Naive thymus-derived CD4-positive, alpha-beta T cell (primary cell): ENCODE measurements at regions not wholly inside any gene's neighbourhood (a gene's known extent, or its start where the extent isn't known, plus 50 kb on each side); places are given as distances from the start of the nearest gene placed in this dataset.

Source experiments
- ATAC-seq: fragments of 150-1000 bp; cut with Tn5 transposase; 2 replicates; pipeline ENCODE4 v1.10.0; 2021; ENCODE audit warnings: mild to moderate bottlenecking, moderate library complexity
- CTCF ChIA-PET: fragments of 350-600 bp; sonication (Branson Sonifier 250); formaldehyde crosslinking; loops from one replicate; lab custom pipeline; 2021; ENCODE audit warnings: antibody characterized with exemption; lab: Charles Lee
- POLR2A ChIA-PET: fragments of 350-600 bp; sonication (Branson Sonifier 250); formaldehyde crosslinking; loops from one replicate; lab custom pipeline; 2021; ENCODE audit warnings: antibody characterized with exemption, inconsistent platforms; lab: Charles Lee
- DNase-seq, 9 donors: peaks; one replicate each; pipeline versions ENCODE4 v3.0.0 to v3.0.0-alpha.2; 2020 to 2022; ENCODE audit warnings: mixed read lengths in 1 of 9
- H3K27ac ChIP-seq: one replicate; pipeline ENCODE4 v1.7.0; 2013; ENCODE audit warnings: mild to moderate bottlenecking, low read depth, low read length, moderate library complexity
- H3K27me3 ChIP-seq, 2 donors: one replicate each; pipeline ENCODE4 v1.7.0; 2013; ENCODE audit warnings: low read length in 2 of 2, mild to moderate bottlenecking in 2 of 2, moderate library complexity in 2 of 2; ENCODE audit not compliant: control insufficient read depth in 2 of 2, insufficient read depth in 2 of 2
- H3K36me3 ChIP-seq, 3 experiments: 1 replicate in 2 of 3; 2 replicates in 1 of 3; pipeline ENCODE4 v1.7.0; 2013; ENCODE audit warnings: low read length in 3 of 3, mild to moderate bottlenecking in 3 of 3, moderate library complexity in 1 of 3; ENCODE audit not compliant: insufficient read depth in 3 of 3, control insufficient read depth in 2 of 3
- H3K4me1 ChIP-seq, 2 donors: one replicate each; pipeline ENCODE4 v1.7.0; 2013; ENCODE audit warnings: low read length in 2 of 2, mild to moderate bottlenecking in 2 of 2, moderate library complexity in 1 of 2; ENCODE audit not compliant: control insufficient read depth in 2 of 2, insufficient read depth in 2 of 2
- H3K4me3 ChIP-seq: 2 replicates; pipeline ENCODE4 v1.7.0; 2013; ENCODE audit warnings: mild to moderate bottlenecking, low read length
- H3K9me3 ChIP-seq, 3 experiments: 1 replicate in 2 of 3; 2 replicates in 1 of 3; pipeline ENCODE4 v1.7.0; 2013; ENCODE audit warnings: low read length in 3 of 3; ENCODE audit not compliant: control insufficient read depth in 2 of 3
- H3K27ac Mint-ChIP-seq, 9 donors: one replicate each; pipeline ENCODE4 v1.8.0; 2020 to 2022; ENCODE audit warnings: mixed read lengths in 9 of 9, mild to moderate bottlenecking in 8 of 9, moderate library complexity in 5 of 9, inconsistent platforms in 2 of 9
- H3K27me3 Mint-ChIP-seq, 5 donors: one replicate each; pipeline ENCODE4 v1.8.0; 2021 to 2022; ENCODE audit warnings: mixed read lengths in 5 of 5, mild to moderate bottlenecking in 1 of 5
- H3K36me3 Mint-ChIP-seq, 5 donors: one replicate each; pipeline ENCODE4 v1.8.0; 2020 to 2022; ENCODE audit warnings: mixed read lengths in 5 of 5, mild to moderate bottlenecking in 3 of 5, inconsistent platforms in 1 of 5
- H3K4me1 Mint-ChIP-seq, 7 donors: one replicate each; pipeline ENCODE4 v1.8.0; 2020 to 2022; ENCODE audit warnings: mixed read lengths in 7 of 7, mild to moderate bottlenecking in 3 of 7, inconsistent platforms in 1 of 7
- H3K4me3 Mint-ChIP-seq, 10 donors: one replicate each; pipeline ENCODE4 v1.8.0; 2020 to 2022; ENCODE audit warnings: mild to moderate bottlenecking in 10 of 10, mixed read lengths in 10 of 10, moderate library complexity in 6 of 10, inconsistent platforms in 2 of 10
- H3K9me3 Mint-ChIP-seq, 11 donors: one replicate each; pipeline ENCODE4 v1.8.0; 2020 to 2022; ENCODE audit warnings: mixed read lengths in 11 of 11, mild to moderate bottlenecking in 4 of 11, inconsistent platforms in 1 of 11, moderate library complexity in 1 of 11
- intact Hi-C, 2 donors: fragments of 100-400 bp; cut with micrococcal nuclease; formaldehyde crosslinking; loops; one replicate each; pipeline ENCODE4 v1.15.1; 2023

DNA sequence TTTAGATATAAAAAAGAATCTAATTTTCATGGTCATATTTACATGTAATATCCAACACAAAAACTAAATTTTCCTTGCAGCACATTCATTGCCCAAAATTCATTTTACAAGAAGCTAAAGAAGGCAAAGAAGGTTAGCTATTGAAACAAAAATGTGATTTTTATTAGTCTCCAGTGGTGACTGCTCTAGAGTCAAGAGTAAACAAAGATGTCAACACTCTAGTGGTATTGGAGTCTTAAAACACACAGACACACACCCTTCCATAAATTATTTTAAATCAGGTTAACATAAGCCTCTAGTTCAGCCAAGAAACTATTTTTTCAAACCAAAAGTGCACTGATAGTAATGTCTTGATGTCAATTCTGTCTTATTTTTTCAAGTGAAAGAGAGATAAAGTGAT is 329.2 kb downstream of the ZNF608 start:
- DNase-seq, result no peak
- no peak for ATAC-seq
- no peaks in the 10 kb centered on the region for H3K9me3 ChIP-seq
- peaks cover 0 to 4% (median 0%) of the 10 kb centered on the region in 5 donors for H3K36me3 Mint-ChIP-seq
- H3K36me3 ChIP-seq, result no peaks in the 10 kb centered on the region
- no peak overlapping the region for H3K27ac Mint-ChIP-seq
- ChIA-PET POLR2A (no interaction called here), CTCF (no interaction called here)
- peaks cover 0 to 1% (median 0%) of the 10 kb centered on the region in 7 donors for H3K4me1 Mint-ChIP-seq
- H3K9me3 Mint-ChIP-seq, result peaks cover 0 to 24% (median 9%) of the 10 kb centered on the region in 11 donors
- H3K27me3 ChIP-seq, result no peaks in the 10 kb centered on the region
- H3K4me1 ChIP-seq, result no peaks in the 10 kb centered on the region
- H3K4me3 Mint-ChIP-seq, result no peak overlapping the region
- no peak overlapping the region for H3K27ac ChIP-seq
- no peak overlapping the region for H3K4me3 ChIP-seq
- H3K27me3 Mint-ChIP-seq, result peaks cover 0 to 5% (median 0%) of the 10 kb centered on the region in 5 donors
- intact Hi-C loops, result no loop called here

DNA sequence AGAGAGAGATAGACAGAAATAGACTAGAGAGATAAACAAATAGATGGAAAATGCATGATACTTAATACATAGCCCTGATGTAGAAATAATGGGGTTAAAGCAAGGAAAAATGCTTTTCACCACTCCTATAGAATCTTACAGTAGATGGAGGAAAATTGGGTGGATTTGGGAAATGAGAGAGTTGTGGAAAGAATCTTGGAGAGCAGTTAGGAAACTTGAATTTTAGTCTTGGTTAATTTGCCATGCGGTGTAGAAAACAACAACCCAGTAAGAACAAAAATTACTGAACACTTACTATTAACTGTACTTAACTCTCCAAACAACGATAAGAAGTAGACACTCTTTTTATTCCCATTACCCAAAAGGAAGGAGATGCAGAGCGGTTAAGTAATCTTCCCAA is 329.8 kb downstream of the ZNF608 start:
- intact Hi-C loops, result no loop called here
- Mint-ChIP-seq H3K4me1 (no peaks in the 10 kb centered on the region), H3K4me3 (no peak overlapping the region)

DNA sequence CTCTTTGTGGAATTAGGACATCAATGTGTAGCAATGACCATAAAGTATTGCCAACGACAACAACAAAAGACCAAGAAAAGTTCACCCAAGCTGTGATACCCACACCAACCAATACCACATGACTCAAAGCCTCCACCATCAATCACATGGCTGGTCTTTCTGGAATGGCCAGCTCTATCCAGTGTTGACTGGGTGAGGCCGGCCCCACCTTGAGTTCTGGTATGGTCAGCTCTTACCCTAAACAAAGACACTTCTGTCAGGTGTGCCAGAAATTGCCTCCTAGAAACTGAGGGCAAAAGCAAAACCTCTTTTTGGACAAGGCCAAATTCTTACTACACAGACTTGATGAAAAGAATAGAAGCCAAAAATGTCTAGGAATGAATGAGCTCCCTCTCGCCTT is 331.5 kb downstream of the ZNF608 start:
- Mint-ChIP-seq H3K9me3 (peaks cover 0 to 21% (median 0%) of the 10 kb centered on the region in 11 donors), H3K27me3 (peaks cover 0 to 5% (median 0%) of the 10 kb centered on the region in 5 donors), H3K27ac (no peak overlapping the region), H3K4me3 (no peak overlapping the region), H3K4me1 (no peaks in the 10 kb centered on the region), H3K36me3 (no peaks in the 10 kb centered on the region)
- Histone ChIP-seq H3K27me3 (no peaks in the 10 kb centered on the region), H3K4me1 (no peaks in the 10 kb centered on the region), H3K9me3 (no peaks in the 10 kb centered on the region), H3K27ac (no peak overlapping the region), H3K36me3 (no peaks in the 10 kb centered on the region), H3K4me3 (no peak overlapping the region)
- intact Hi-C loops, result no loop called here
- DNase-seq, result no peak
- CTCF ChIA-PET, result no interaction called here
- POLR2A ChIA-PET, result no interaction called here
- ATAC-seq, result no peak

More for the DNA sequence above, 329.8 kb downstream of the ZNF608 start:
- Histone ChIP-seq H3K36me3 (no peaks in the 10 kb centered on the region), H3K4me1 (no peaks in the 10 kb centered on the region), H3K27me3 (no peaks in the 10 kb centered on the region), H3K4me3 (no peak overlapping the region), H3K27ac (no peak overlapping the region), H3K9me3 (no peaks in the 10 kb centered on the region)
- ChIA-PET POLR2A (no interaction called here), CTCF (no interaction called here)
- no peak for DNase-seq
- Mint-ChIP-seq H3K27ac (no peak overlapping the region), H3K36me3 (no peaks in the 10 kb centered on the region), H3K27me3 (peaks cover 0 to 5% (median 0%) of the 10 kb centered on the region in 5 donors), H3K9me3 (peaks cover 0 to 24% (median 6%) of the 10 kb centered on the region in 11 donors)
- ATAC-seq, result no peak

DNA sequence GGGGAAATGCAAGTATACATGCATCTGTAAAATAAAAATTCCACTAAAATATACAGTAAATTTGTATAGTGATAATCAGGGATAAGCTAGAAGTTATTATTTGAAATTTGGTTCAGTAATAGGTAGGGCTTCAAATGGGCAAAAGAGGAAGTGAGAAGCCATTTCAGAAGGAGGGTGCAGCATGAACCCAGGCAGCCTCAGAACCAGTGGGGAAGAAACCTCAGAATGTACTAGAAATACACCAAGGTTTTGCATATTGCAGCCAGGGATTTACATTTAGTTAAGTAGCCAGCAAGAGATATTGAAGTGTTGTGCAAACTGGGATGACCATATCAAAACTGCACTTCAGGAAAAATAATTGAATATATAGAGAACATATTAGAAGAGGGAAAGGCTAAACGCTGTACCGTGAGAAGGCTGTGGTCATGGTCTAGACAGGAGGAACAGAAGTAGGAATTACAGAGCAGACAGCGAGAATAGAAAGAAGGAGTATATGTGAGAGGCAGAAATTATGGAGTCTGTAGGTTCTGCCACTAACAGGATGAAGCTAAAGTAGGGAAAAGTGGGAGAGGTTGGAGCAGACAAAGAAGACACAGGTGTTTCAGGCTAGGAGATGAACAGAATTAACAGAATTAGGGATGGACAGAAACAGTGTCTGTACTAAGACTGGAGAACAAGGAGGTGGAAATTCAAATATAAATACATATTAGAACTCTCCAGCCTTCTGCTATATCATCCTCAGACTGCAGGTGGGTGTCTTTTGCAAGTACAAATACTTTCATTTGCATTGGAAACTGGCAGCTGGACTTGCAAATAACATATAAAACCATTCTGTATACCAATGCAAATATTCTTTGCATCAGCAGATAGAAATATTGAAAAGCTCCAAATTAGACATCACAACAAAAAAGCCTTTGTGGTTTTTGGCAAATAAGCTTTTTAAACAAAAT is 335.6 kb downstream of the ZNF608 start:
- CTCF ChIA-PET, result interaction anchor here (0.5 to 0.6 kb wide), 2 partner anchors 135 to 151 kb away, joined by 3 read pairs; no protein-coding TSS in a partner anchor
- Mint-ChIP-seq H3K27ac (no peak overlapping the region), H3K36me3 (no peaks in the 10 kb centered on the region), H3K4me3 (no peak overlapping the region), H3K27me3 (no peaks in the 10 kb centered on the region), H3K9me3 (peaks cover 0 to 13% (median 0%) of the 10 kb centered on the region in 11 donors), H3K4me1 (no peaks in the 10 kb centered on the region)
- no peak overlapping the region for H3K27ac ChIP-seq
- intact Hi-C loops, result no loop called here
- DNase-seq (no peak), ATAC-seq (no peak)
- no peaks in the 10 kb centered on the region for H3K4me1 ChIP-seq
- POLR2A ChIA-PET, result interaction anchor here (0.7 kb wide), 1 partner anchor 240 kb away, joined by 3 read pairs; no protein-coding TSS in a partner anchor
- H3K9me3 ChIP-seq, result no peaks in the 10 kb centered on the region
- H3K4me3 ChIP-seq, result no peak overlapping the region
- H3K27me3 ChIP-seq, result no peaks in the 10 kb centered on the region
- H3K36me3 ChIP-seq, result no peaks in the 10 kb centered on the region

DNA sequence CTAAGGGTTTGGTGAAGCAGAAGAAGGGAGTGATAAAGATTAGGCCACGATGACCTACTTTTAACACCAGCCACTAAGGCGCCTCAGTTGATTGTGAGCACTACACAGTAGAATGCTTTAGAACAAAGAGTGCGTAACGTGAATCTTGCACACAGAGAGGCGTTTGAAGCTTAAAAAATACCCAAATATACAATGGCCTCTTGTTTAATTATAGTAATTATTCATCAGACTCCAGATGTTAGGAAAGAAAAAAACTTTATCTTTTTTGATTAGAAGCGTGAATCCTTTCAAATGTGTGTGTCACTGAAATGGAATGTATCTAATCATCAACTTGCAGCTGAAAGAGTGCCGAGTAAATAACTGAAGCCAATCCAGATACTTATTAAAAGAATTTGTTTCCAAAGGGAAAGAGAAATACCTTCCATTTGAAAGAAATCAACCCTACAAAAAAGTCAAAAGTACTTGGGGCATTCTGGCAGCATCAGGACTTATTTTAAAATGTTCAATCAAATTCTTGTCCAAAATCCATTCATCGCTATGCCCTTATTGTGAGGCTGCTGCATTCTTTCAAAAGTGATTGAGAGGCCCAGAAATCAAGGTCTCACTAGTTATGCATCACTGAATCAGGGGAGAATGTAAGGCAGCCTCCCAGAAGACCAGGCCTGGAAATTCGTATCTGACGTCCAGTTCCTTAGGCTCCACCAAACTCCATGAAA is 337.5 kb downstream of the ZNF608 start:
- Mint-ChIP-seq H3K27me3 (no peaks in the 10 kb centered on the region), H3K27ac (no peak overlapping the region), H3K36me3 (no peaks in the 10 kb centered on the region), H3K9me3 (peaks cover 0 to 13% (median 0%) of the 10 kb centered on the region in 11 donors), H3K4me3 (no peak overlapping the region), H3K4me1 (no peaks in the 10 kb centered on the region)
- ChIA-PET POLR2A (no interaction called here), CTCF (no interaction called here)
- no peaks in the 10 kb centered on the region for H3K9me3 ChIP-seq
- H3K4me3 ChIP-seq, result no peak overlapping the region
- no peak overlapping the region for H3K27ac ChIP-seq
- no peaks in the 10 kb centered on the region for H3K36me3 ChIP-seq
- H3K27me3 ChIP-seq, result no peaks in the 10 kb centered on the region
- DNase-seq (no peak), ATAC-seq (no peak)
- intact Hi-C loops, result no loop called here
- no peaks in the 10 kb centered on the region for H3K4me1 ChIP-seq

GRCh38 chr5:124404796-124405195 is 341.6 kb downstream of the ZNF608 start:
- DNase-seq (no peak), ATAC-seq (no peak)
- no peaks in the 10 kb centered on the region for H3K27me3 Mint-ChIP-seq
- no peak overlapping the region for H3K4me3 Mint-ChIP-seq
- intact Hi-C loops, result no loop called here
- no peaks in the 10 kb centered on the region for H3K4me1 Mint-ChIP-seq
- H3K27ac Mint-ChIP-seq, result no peak overlapping the region
- H3K4me1 ChIP-seq, result no peaks in the 10 kb centered on the region
- no peak overlapping the region for H3K27ac ChIP-seq
- CTCF ChIA-PET, result no interaction called here
- H3K4me3 ChIP-seq, result no peak overlapping the region
- H3K9me3 Mint-ChIP-seq, result peaks cover 0 to 9% (median 0%) of the 10 kb centered on the region in 11 donors
- POLR2A ChIA-PET, result no interaction called here
- H3K9me3 ChIP-seq, result no peaks in the 10 kb centered on the region
- H3K36me3 ChIP-seq, result no peaks in the 10 kb centered on the region
- H3K36me3 Mint-ChIP-seq, result no peaks in the 10 kb centered on the region
- no peaks in the 10 kb centered on the region for H3K27me3 ChIP-seq
